ENCODE measurements at regions not wholly inside any gene's neighbourhood (a gene's known extent, or its start where the extent isn't known, plus 50 kb on each side); places are given as distances from the start of the nearest gene placed in this dataset.

GRCh38 chr9:81473206-81473605, 216.1 kb downstream of the TLE1 start:
- Histone ChIP-seq H3K79me2 (ENCODE audit: control insufficient read depth, insufficient read depth, low read length) (no peaks in the 10 kb centered on the region), H3K4me3 (replicated peaks in 1 of 3; ENCODE audit: insufficient read depth in 1 of 3, low read depth in 1 of 3, low read length in 3 of 3) (no peak overlapping the region), H3K9ac (replicated peaks; ENCODE audit: extremely low read depth, insufficient read depth, low read length) (no peak overlapping the region), H4K20me1 (replicated peaks; ENCODE audit: control insufficient read depth, extremely low read depth, insufficient read depth, low read length) (no peaks in the 10 kb centered on the region), H3K27ac (ENCODE audit: insufficient read depth, low read depth, low read length) (no peak overlapping the region), H3K36me3 (ENCODE audit: control insufficient read depth in 2 of 2, extremely low read depth in 1 of 2, insufficient read depth in 2 of 2, low read length in 2 of 2) (no peaks in the 10 kb centered on the region), H2AFZ (ENCODE audit: low read depth, low read length) (no peak overlapping the region), H3K9me3 (replicated peaks; ENCODE audit: control insufficient read depth, insufficient read depth, low read length) (no peaks in the 10 kb centered on the region), H3K27me3 (ENCODE audit: control insufficient read depth in 2 of 2, insufficient read depth in 2 of 2, low read length in 2 of 2) (no peaks in the 10 kb centered on the region), H3K9me1 (replicated peaks; ENCODE audit: control insufficient read depth, extremely low read depth, insufficient read depth, low read length) (no peaks in the 10 kb centered on the region), H3K4me1 (ENCODE audit: control insufficient read depth, extremely low read depth, insufficient read depth, low read length) (no peaks in the 10 kb centered on the region), H3K4me2 (ENCODE audit: insufficient read depth, low read length) (no peak overlapping the region)
- dilution Hi-C loops (cut with MboI; ENCODE audit: extremely low pct_ligation_motif_present, low sequenced_read_pairs) (no loop called here), intact Hi-C loops (cut with micrococcal nuclease) (no loop called here)
- CTCF ChIA-PET = interaction anchor here (1.6 kb wide), 1 partner anchor 9 kb away, joined by 4 read pairs; no protein-coding TSS in a partner anchor
- POLR2A ChIA-PET = no interaction called here
- FAIRE-seq (no peak), DNase-seq (ENCODE audit: low read depth, low spot score) (no peak)
- BruUV-seq (replicated peaks) = no TSS peak
- TF ChIP-seq GATA2 (IDR thresholded peaks at IDR 0.05; ENCODE audit: insufficient read depth, insufficient read length, low read depth, low read length) (no peak), MYC (IDR thresholded peaks at IDR 0.05; ENCODE audit: low read depth, low read length) (no peak), EZH2 (IDR thresholded peaks at IDR 0.05; ENCODE audit: borderline replicate concordance, low read depth, low read length, severe bottlenecking) (no peak)

- H3K9ac ChIP-seq (replicated peaks; ENCODE audit: extremely low read depth, insufficient read depth, low read length) = no peak overlapping the region
- no TSS peak for BruUV-seq (replicated peaks)
- FAIRE-seq = no peak
- no peak overlapping the region for H3K4me3 ChIP-seq (replicated peaks in 1 of 3; ENCODE audit: insufficient read depth in 1 of 3, low read depth in 1 of 3, low read length in 3 of 3)
- dilution Hi-C loops (cut with MboI; ENCODE audit: extremely low pct_ligation_motif_present, low sequenced_read_pairs) = no loop called here
- no peaks in the 10 kb centered on the region for H4K20me1 ChIP-seq (replicated peaks; ENCODE audit: control insufficient read depth, extremely low read depth, insufficient read depth, low read length)
- no peaks in the 10 kb centered on the region for H3K9me1 ChIP-seq (replicated peaks; ENCODE audit: control insufficient read depth, extremely low read depth, insufficient read depth, low read length)
- no peak overlapping the region for H3K4me2 ChIP-seq (ENCODE audit: insufficient read depth, low read length)
- no peaks in the 10 kb centered on the region for H3K79me2 ChIP-seq (ENCODE audit: control insufficient read depth, insufficient read depth, low read length)
- intact Hi-C loops (cut with micrococcal nuclease) = no loop called here
- H3K27ac ChIP-seq (ENCODE audit: insufficient read depth, low read depth, low read length) = no peak overlapping the region
- H2AFZ ChIP-seq (ENCODE audit: low read depth, low read length) = no peak overlapping the region
- ChIA-PET POLR2A (no interaction called here), CTCF (interaction anchor here (1.6 kb wide), 1 partner anchor 8 kb away, joined by 4 read pairs; no protein-coding TSS in a partner anchor)
- TF ChIP-seq POLR2A (IDR thresholded peaks at IDR 0.05; ENCODE audit: low read depth, low read length) = no peak
- TF ChIP-seq POLR2AphosphoS5 (IDR thresholded peaks at IDR 0.05; ENCODE audit: insufficient read depth, low read depth, low read length) = no peak
- no peak for TF ChIP-seq CTCF (IDR thresholded peaks at IDR 0.05; ENCODE audit: extremely low read depth in 1 of 2, insufficient read depth in 1 of 2, low read depth in 1 of 2, low read length in 2 of 2)
- TF ChIP-seq MAX (IDR thresholded peaks at IDR 0.05; ENCODE audit: insufficient read depth, insufficient read length) = no peak
- TF ChIP-seq MYC (IDR thresholded peaks at IDR 0.05; ENCODE audit: low read depth, low read length) = no peak
- no peak for TF ChIP-seq GATA2 (IDR thresholded peaks at IDR 0.05; ENCODE audit: insufficient read depth, insufficient read length, low read depth, low read length)
- TF ChIP-seq JUN (IDR thresholded peaks at IDR 0.05; ENCODE audit: borderline replicate concordance, insufficient read depth, insufficient read length, low read depth) = no peak
- no peak for TF ChIP-seq FOS (IDR thresholded peaks at IDR 0.05; ENCODE audit: borderline replicate concordance, insufficient read depth, low read length)
- no peaks in the 10 kb centered on the region for H3K36me3 ChIP-seq (ENCODE audit: control insufficient read depth in 2 of 2, extremely low read depth in 1 of 2, insufficient read depth in 2 of 2, low read length in 2 of 2)
- DNase-seq (ENCODE audit: low read depth, low spot score) = no peak
- no peaks in the 10 kb centered on the region for H3K4me1 ChIP-seq (ENCODE audit: control insufficient read depth, extremely low read depth, insufficient read depth, low read length)
- no peaks in the 10 kb centered on the region for H3K9me3 ChIP-seq (replicated peaks; ENCODE audit: control insufficient read depth, insufficient read depth, low read length)
- H3K27me3 ChIP-seq (ENCODE audit: control insufficient read depth in 2 of 2, insufficient read depth in 2 of 2, low read length in 2 of 2) = peaks cover 0 to 2% of the 10 kb centered on the region in 2 experiments
Measured at GRCh38 chr9:81472701-81473100, 216.6 kb downstream of the TLE1 start.
